ENCODE measurements at regions not wholly inside any gene's neighbourhood (a gene's known extent, or its start where the extent isn't known, plus 50 kb on each side); places are given as distances from the start of the nearest gene placed in this dataset.

- DNase-seq, result no peak
Measured at GRCh38 chr15:96538491-96538890, 208.0 kb downstream of the NR2F2 start.

GRCh38 chr15:96540283-96540682, 209.8 kb downstream of the NR2F2 start:
- no peak for DNase-seq

- no peak for DNase-seq
Measured at GRCh38 chr15:96542130-96542770, 211.8 kb downstream of the NR2F2 start.

- no peak for DNase-seq
Measured at GRCh38 chr15:96544162-96544756, 213.8 kb downstream of the NR2F2 start.

- no peak for DNase-seq
Measured at GRCh38 chr15:96549136-96549535, 218.6 kb downstream of the NR2F2 start.

GRCh38 chr15:96551196-96551595, 220.7 kb downstream of the NR2F2 start:
- DNase-seq, result no peak

GRCh38 chr15:96551722-96552121, 221.2 kb downstream of the NR2F2 start:
- no peak for DNase-seq

GRCh38 chr15:96553006-96553405, 222.5 kb downstream of the NR2F2 start:
- DNase-seq, result no peak

- no peak for DNase-seq
Measured at GRCh38 chr15:96553451-96553850, 223.0 kb downstream of the NR2F2 start.

GRCh38 chr15:96553931-96554330, 223.4 kb downstream of the NR2F2 start:
- DNase-seq, result no peak

GRCh38 chr15:96554541-96554940, 224.0 kb downstream of the NR2F2 start:
- no peak for DNase-seq

GRCh38 chr15:96559087-96559486, 228.6 kb downstream of the NR2F2 start:
- no peak for DNase-seq

- no peak for DNase-seq
Measured at GRCh38 chr15:96559631-96560030, 229.1 kb downstream of the NR2F2 start.

- DNase-seq, result no peak
Measured at GRCh38 chr15:96560246-96560895, 229.9 kb downstream of the NR2F2 start.

GRCh38 chr15:96561593-96561992, 231.1 kb downstream of the NR2F2 start:
- no peak for DNase-seq

GRCh38 chr15:96564546-96564945, 234.0 kb downstream of the NR2F2 start:
- no peak for DNase-seq

GRCh38 chr15:96565266-96565665, 234.8 kb downstream of the NR2F2 start:
- DNase-seq, result no peak

- no peak for DNase-seq
Measured at GRCh38 chr15:96574782-96575181, 244.3 kb downstream of the NR2F2 start.

- DNase-seq, result no peak
Measured at GRCh38 chr15:96576596-96576995, 246.1 kb downstream of the NR2F2 start.

- DNase-seq, result no peak
Measured at GRCh38 chr15:96578393-96578792, 247.9 kb downstream of the NR2F2 start.

GRCh38 chr15:96581371-96581770, 250.9 kb downstream of the NR2F2 start:
- no peak for DNase-seq

- DNase-seq, result no peak
Measured at GRCh38 chr15:96582473-96582872, 252.0 kb downstream of the NR2F2 start.

- no peak for DNase-seq
Measured at GRCh38 chr15:96583671-96584070, 253.2 kb downstream of the NR2F2 start.
